ENCODE measurements at regions not wholly inside any gene's neighbourhood (a gene's known extent, or its start where the extent isn't known, plus 50 kb on each side); places are given as distances from the start of the nearest gene placed in this dataset.

- CTCF ChIA-PET, result no interaction called here
- H3K9me3 Mint-ChIP-seq (ENCODE audit: low read depth, unreplicated experiment), result no peaks in the 10 kb centered on the region
- H3K4me3 Mint-ChIP-seq (ENCODE audit: low read depth, unreplicated experiment), result no peak overlapping the region
- H3K4me1 Mint-ChIP-seq (ENCODE audit: low read depth, unreplicated experiment), result no peaks in the 10 kb centered on the region
- no TSS peak for BruUV-seq (replicated peaks)
- H3K27me3 Mint-ChIP-seq (ENCODE audit: unreplicated experiment), result peaks cover 19% of the 10 kb centered on the region
- TF ChIP-seq, protein P1, sequence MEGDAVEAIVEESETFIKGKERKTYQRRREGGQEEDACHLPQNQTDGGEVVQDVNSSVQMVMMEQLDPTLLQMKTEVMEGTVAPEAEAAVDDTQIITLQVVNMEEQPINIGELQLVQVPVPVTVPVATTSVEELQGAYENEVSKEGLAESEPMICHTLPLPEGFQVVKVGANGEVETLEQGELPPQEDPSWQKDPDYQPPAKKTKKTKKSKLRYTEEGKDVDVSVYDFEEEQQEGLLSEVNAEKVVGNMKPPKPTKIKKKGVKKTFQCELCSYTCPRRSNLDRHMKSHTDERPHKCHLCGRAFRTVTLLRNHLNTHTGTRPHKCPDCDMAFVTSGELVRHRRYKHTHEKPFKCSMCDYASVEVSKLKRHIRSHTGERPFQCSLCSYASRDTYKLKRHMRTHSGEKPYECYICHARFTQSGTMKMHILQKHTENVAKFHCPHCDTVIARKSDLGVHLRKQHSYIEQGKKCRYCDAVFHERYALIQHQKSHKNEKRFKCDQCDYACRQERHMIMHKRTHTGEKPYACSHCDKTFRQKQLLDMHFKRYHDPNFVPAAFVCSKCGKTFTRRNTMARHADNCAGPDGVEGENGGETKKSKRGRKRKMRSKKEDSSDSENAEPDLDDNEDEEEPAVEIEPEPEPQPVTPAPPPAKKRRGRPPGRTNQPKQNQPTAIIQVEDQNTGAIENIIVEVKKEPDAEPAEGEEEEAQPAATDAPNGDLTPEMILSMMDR (IDR thresholded peaks at IDR 0.05; ENCODE audit: unreplicated experiment), result no peak
- intact Hi-C loops (cut with micrococcal nuclease; ENCODE audit: unreplicated experiment), result no loop called here
- no peaks in the 10 kb centered on the region for H3K36me3 Mint-ChIP-seq (ENCODE audit: insufficient read depth, unreplicated experiment)
- no peak for DNase-seq
- no peak overlapping the region for H3K27ac Mint-ChIP-seq (ENCODE audit: unreplicated experiment)
Observed at GRCh38 chr20:21653628-21654027, 51.8 kb upstream of the PAX1 start.

DNA sequence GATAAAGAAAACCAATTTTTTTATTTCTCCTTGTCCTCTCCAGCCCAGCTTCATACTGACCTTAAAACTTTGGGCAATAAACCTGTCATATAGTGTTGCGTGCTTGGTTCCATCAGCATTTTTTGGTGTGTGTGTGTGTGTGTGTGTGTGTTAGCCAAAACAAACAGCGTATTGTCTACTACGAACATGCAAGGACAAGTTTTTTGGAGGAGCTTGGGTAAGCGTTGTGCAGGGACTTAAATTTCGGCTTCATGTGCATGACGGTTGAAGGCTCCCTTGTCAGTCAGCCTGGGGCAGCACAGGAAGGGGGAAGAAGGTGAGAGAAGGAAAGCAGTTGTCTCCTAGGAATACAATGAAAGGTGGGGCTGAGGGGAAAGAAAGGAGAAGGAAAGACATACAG lies 62.0 kb upstream of the PAX1 start:
- H3K27ac Mint-ChIP-seq (ENCODE audit: unreplicated experiment), result no peak overlapping the region
- H3K4me1 Mint-ChIP-seq (ENCODE audit: low read depth, unreplicated experiment), result no peaks in the 10 kb centered on the region
- H3K36me3 Mint-ChIP-seq (ENCODE audit: insufficient read depth, unreplicated experiment), result no peaks in the 10 kb centered on the region
- CTCF ChIA-PET, result interaction anchor here (0.7 kb wide), 1 partner anchor 1153 kb away, joined by 3 read pairs; no protein-coding TSS in a partner anchor
- DNase-seq, result no peak
- no peaks in the 10 kb centered on the region for H3K9me3 Mint-ChIP-seq (ENCODE audit: low read depth, unreplicated experiment)
- H3K27me3 Mint-ChIP-seq (ENCODE audit: unreplicated experiment), result no peaks in the 10 kb centered on the region
- TF ChIP-seq, protein P1 (IDR thresholded peaks at IDR 0.05; ENCODE audit: unreplicated experiment), result no peak
- intact Hi-C loops (cut with micrococcal nuclease; ENCODE audit: unreplicated experiment), result loop anchor here (10.0 kb wide), 1 partner anchor 461 kb away; no protein-coding TSS in a partner anchor
- BruUV-seq (replicated peaks), result no TSS peak
- H3K4me3 Mint-ChIP-seq (ENCODE audit: low read depth, unreplicated experiment), result no peak overlapping the region

- no TSS peak for BruUV-seq (replicated peaks)
- DNase-seq, result no peak
- intact Hi-C loops (cut with micrococcal nuclease; ENCODE audit: unreplicated experiment), result loop anchor here (10.0 kb wide), 1 partner anchor 464 kb away; no protein-coding TSS in a partner anchor
- H3K9me3 Mint-ChIP-seq (ENCODE audit: low read depth, unreplicated experiment), result no peaks in the 10 kb centered on the region
- no peaks in the 10 kb centered on the region for H3K36me3 Mint-ChIP-seq (ENCODE audit: insufficient read depth, unreplicated experiment)
- CTCF ChIA-PET, result no interaction called here
- TF ChIP-seq, protein P1 (IDR thresholded peaks at IDR 0.05; ENCODE audit: unreplicated experiment), result no peak
- H3K27ac Mint-ChIP-seq (ENCODE audit: unreplicated experiment), result no peak overlapping the region
- H3K4me3 Mint-ChIP-seq (ENCODE audit: low read depth, unreplicated experiment), result no peak overlapping the region
- no peaks in the 10 kb centered on the region for H3K27me3 Mint-ChIP-seq (ENCODE audit: unreplicated experiment)
- H3K4me1 Mint-ChIP-seq (ENCODE audit: low read depth, unreplicated experiment), result no peaks in the 10 kb centered on the region
Observed at GRCh38 chr20:21640556-21640955, 64.9 kb upstream of the PAX1 start.

- Mint-ChIP-seq H3K4me1 (ENCODE audit: low read depth, unreplicated experiment) (no peaks in the 10 kb centered on the region), H3K36me3 (ENCODE audit: insufficient read depth, unreplicated experiment) (no peaks in the 10 kb centered on the region), H3K27me3 (ENCODE audit: unreplicated experiment) (peaks cover 17% of the 10 kb centered on the region), H3K27ac (ENCODE audit: unreplicated experiment) (no peak overlapping the region), H3K9me3 (ENCODE audit: low read depth, unreplicated experiment) (no peaks in the 10 kb centered on the region), H3K4me3 (ENCODE audit: low read depth, unreplicated experiment) (no peak overlapping the region)
- CTCF ChIA-PET, result no interaction called here
- intact Hi-C loops (cut with micrococcal nuclease; ENCODE audit: unreplicated experiment), result no loop called here
- no TSS peak for BruUV-seq (replicated peaks)
- DNase-seq, result no peak
- TF ChIP-seq, protein P1 (IDR thresholded peaks at IDR 0.05; ENCODE audit: unreplicated experiment), result no peak
Observed at GRCh38 chr20:21633829-21634228, 71.6 kb upstream of the PAX1 start.
